C4-2B (cell line): ENCODE measurements at regions not wholly inside any gene's neighbourhood (a gene's known extent, or its start where the extent isn't known, plus 50 kb on each side); places are given as distances from the start of the nearest gene placed in this dataset.

Experiments
- ZFX ChIP-seq: fragments of 450-650 bp; IDR thresholded peaks from 2 replicates; pipeline ENCODE4 v1.6.1; 2017
- TF ChIP-seq, protein P1 (sequence below): fragments of 450-650 bp; conservative IDR thresholded peaks from 2 replicates; pipeline ENCODE4 v1.5.1; 2017; ENCODE audit warnings: mild to moderate bottlenecking

DNA sequence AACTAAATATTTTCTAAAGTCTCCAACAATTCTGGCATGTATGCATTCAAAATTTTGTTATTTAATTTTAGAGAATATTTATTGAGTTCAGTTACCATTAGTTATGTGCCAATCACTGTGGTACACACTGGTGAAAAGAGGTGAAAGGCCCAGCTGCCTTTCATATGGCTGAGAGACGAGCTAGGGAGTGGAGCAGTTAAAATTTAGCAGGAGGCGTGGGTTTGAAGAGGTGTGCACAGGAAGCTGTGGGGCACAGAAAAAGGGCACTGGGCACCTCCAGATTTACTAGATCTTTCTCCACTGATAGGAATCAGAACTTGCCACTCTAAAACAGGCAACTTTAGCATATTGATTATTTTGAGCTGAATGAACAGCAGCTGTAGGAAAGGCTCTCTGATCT lies 347.1 kb downstream of the CD83 start:
- TF ChIP-seq, protein P1, sequence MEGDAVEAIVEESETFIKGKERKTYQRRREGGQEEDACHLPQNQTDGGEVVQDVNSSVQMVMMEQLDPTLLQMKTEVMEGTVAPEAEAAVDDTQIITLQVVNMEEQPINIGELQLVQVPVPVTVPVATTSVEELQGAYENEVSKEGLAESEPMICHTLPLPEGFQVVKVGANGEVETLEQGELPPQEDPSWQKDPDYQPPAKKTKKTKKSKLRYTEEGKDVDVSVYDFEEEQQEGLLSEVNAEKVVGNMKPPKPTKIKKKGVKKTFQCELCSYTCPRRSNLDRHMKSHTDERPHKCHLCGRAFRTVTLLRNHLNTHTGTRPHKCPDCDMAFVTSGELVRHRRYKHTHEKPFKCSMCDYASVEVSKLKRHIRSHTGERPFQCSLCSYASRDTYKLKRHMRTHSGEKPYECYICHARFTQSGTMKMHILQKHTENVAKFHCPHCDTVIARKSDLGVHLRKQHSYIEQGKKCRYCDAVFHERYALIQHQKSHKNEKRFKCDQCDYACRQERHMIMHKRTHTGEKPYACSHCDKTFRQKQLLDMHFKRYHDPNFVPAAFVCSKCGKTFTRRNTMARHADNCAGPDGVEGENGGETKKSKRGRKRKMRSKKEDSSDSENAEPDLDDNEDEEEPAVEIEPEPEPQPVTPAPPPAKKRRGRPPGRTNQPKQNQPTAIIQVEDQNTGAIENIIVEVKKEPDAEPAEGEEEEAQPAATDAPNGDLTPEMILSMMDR, result no peak
- no peak for TF ChIP-seq ZFX
